WTC11 (cell line): ENCODE measurements at regions not wholly inside any gene's neighbourhood (a gene's known extent, or its start where the extent isn't known, plus 50 kb on each side); places are given as distances from the start of the nearest gene placed in this dataset.

Experiments
- ATAC-seq: fragments of 200-7000 bp; cut with Tn5 transposase; 2 replicates; pipeline ENCODE4 v1.10.0; 2021; ENCODE audit warnings: mild to moderate bottlenecking, moderate library complexity
- CTCF ChIA-PET: fragments of 300-600 bp; sonication (Branson Sonifier 250); formaldehyde crosslinking; loops from one replicate; lab custom pipeline; 2021; ENCODE audit warnings: antibody characterized with exemption; lab: Charles Lee
- POLR2A ChIA-PET: fragments of 350-600 bp; sonication (Branson Sonifier 250); formaldehyde crosslinking; loops from one replicate; lab custom pipeline; 2021; ENCODE audit warnings: antibody characterized with exemption; lab: Charles Lee
- DNase-seq: peaks from one replicate; pipeline ENCODE4 v3.0.0; 2021; ENCODE audit warnings: low spot score
- H3K27ac Mint-ChIP-seq: 2 replicates; pipeline ENCODE4 v1.8.0; 2021; ENCODE audit warnings: mixed read lengths
- H3K27me3 Mint-ChIP-seq: 2 replicates; pipeline ENCODE4 v1.8.0; 2021; ENCODE audit warnings: low read depth, mild to moderate bottlenecking, moderate library complexity, mixed read lengths
- H3K36me3 Mint-ChIP-seq: 2 replicates; pipeline ENCODE4 v1.8.0; 2021; ENCODE audit warnings: mixed read lengths
- H3K4me1 Mint-ChIP-seq: 2 replicates; pipeline ENCODE4 v1.8.0; 2022; ENCODE audit warnings: mixed read lengths
- H3K4me3 Mint-ChIP-seq: 2 replicates; pipeline ENCODE4 v1.8.0; 2021; ENCODE audit warnings: mild to moderate bottlenecking, moderate library complexity, mixed read lengths
- H3K9me3 Mint-ChIP-seq: 2 replicates; pipeline ENCODE4 v1.8.0; 2021; ENCODE audit warnings: mixed read lengths
- AFF4 ChIP-seq: sonication (generic); formaldehyde crosslinking; IDR thresholded peaks from 2 replicates; pipeline ENCODE4 v1.8.1; 2023; ENCODE audit warnings: mild to moderate bottlenecking, missing genetic modification reagents, borderline replicate concordance
- ATF6 ChIP-seq: sonication (generic); formaldehyde crosslinking; IDR thresholded peaks from 2 replicates; pipeline ENCODE4 v1.8.1; 2023; ENCODE audit warnings: mild to moderate bottlenecking, missing genetic modification reagents
- FOXK1 ChIP-seq: sonication (generic); formaldehyde crosslinking; IDR thresholded peaks from 2 replicates; pipeline ENCODE4 v1.8.0; 2022; ENCODE audit warnings: mild to moderate bottlenecking, moderate library complexity, missing genetic modification reagents
- GTF2I ChIP-seq: fragments of 250-450 bp; sonication (Bioruptor Pico); conservative IDR thresholded peaks from 2 replicates; pipeline ENCODE4 v1.4.0; 2021; ENCODE audit warnings: mild to moderate bottlenecking
- IRF2 ChIP-seq: sonication (generic); formaldehyde crosslinking; IDR thresholded peaks from 2 replicates; pipeline ENCODE4 v1.8.0; 2022; ENCODE audit warnings: low read depth, missing genetic modification reagents, borderline replicate concordance
- NR2C2 ChIP-seq: sonication (generic); formaldehyde crosslinking; IDR thresholded peaks from 2 replicates; pipeline ENCODE4 v1.8.0; 2022; ENCODE audit warnings: mild to moderate bottlenecking, missing genetic modification reagents
- OVOL2 ChIP-seq: fragments of 250-450 bp; sonication (Bioruptor Pico); IDR thresholded peaks from 2 replicates; pipeline ENCODE4 v1.9.0; 2021; ENCODE audit warnings: mild to moderate bottlenecking, borderline replicate concordance
- PRDM15 ChIP-seq: sonication (generic); formaldehyde crosslinking; IDR thresholded peaks from 2 replicates; pipeline ENCODE4 v1.8.0; 2022; ENCODE audit warnings: missing genetic modification reagents
- SMAD4 ChIP-seq: sonication (generic); formaldehyde crosslinking; IDR thresholded peaks from 2 replicates; pipeline ENCODE4 v1.8.0; 2022; ENCODE audit warnings: mild to moderate bottlenecking, missing genetic modification reagents
- TEAD1 ChIP-seq: sonication (generic); formaldehyde crosslinking; IDR thresholded peaks from 2 replicates; pipeline ENCODE4 v1.8.0; 2022; ENCODE audit warnings: mild to moderate bottlenecking, missing genetic modification reagents
- ZNF138 ChIP-seq: sonication (generic); formaldehyde crosslinking; conservative IDR thresholded peaks from 2 replicates; pipeline ENCODE4 v1.8.1; 2022; ENCODE audit warnings: mild to moderate bottlenecking, moderate library complexity, missing genetic modification reagents
- ZNF396 ChIP-seq: fragments of 250-450 bp; sonication (Bioruptor Pico); IDR thresholded peaks from 2 replicates; pipeline ENCODE4 v1.8.0; 2021; ENCODE audit warnings: mild to moderate bottlenecking, moderate library complexity, borderline replicate concordance
- ZNF423 ChIP-seq: fragments of 250-450 bp; sonication (Bioruptor Pico); IDR thresholded peaks from 2 replicates; pipeline ENCODE4 v2.1.2; 2022; ENCODE audit warnings: mild to moderate bottlenecking, moderate library complexity
- TF ChIP-seq, protein P1 (sequence below): sonication (generic); formaldehyde crosslinking; IDR thresholded peaks from 2 replicates; pipeline ENCODE4 v1.8.0; 2023; ENCODE audit warnings: missing genetic modification reagents, mild to moderate bottlenecking, borderline replicate concordance
- TF ChIP-seq, protein P2 (sequence below): sonication (generic); formaldehyde crosslinking; IDR thresholded peaks from 2 replicates; pipeline ENCODE4 v1.8.1; 2023; ENCODE audit warnings: mild to moderate bottlenecking, missing genetic modification reagents
- TF ChIP-seq, protein P3 (sequence below): sonication (generic); formaldehyde crosslinking; IDR thresholded peaks from 2 replicates; pipeline ENCODE4 v1.8.0; 2022; ENCODE audit warnings: mild to moderate bottlenecking, missing genetic modification reagents
- TF ChIP-seq, protein P4 (sequence below): sonication (generic); formaldehyde crosslinking; IDR thresholded peaks from 2 replicates; pipeline ENCODE4 v1.8.1; 2022; ENCODE audit warnings: missing genetic modification reagents, borderline replicate concordance

- peaks cover 64% of the 10 kb centered on the region for H3K4me1 Mint-ChIP-seq
- H3K9me3 Mint-ChIP-seq, result peaks cover 13% of the 10 kb centered on the region
- ChIA-PET POLR2A (no interaction called here), CTCF (no interaction called here)
- peaks cover 3% of the 10 kb centered on the region; the same call in 1 of the 2 replicates for H3K27me3 Mint-ChIP-seq
- ATAC-seq, result peak; percentile 97
- DNase-seq, result peak; percentile 74
- H3K27ac Mint-ChIP-seq, result peak overlapping the region; percentile 71
- peak overlapping the region; percentile 29 for H3K4me3 Mint-ChIP-seq
- peaks cover 15% of the 10 kb centered on the region for H3K36me3 Mint-ChIP-seq
- TF ChIP-seq TEAD1 (CRISPR knock-in tag) (no peak), AFF4 (CRISPR knock-in tag) (0 out of 2 replicates have a peak, but pooled peaks have one; percentile 34), OVOL2 (CRISPR knock-in tag) (no peak), ZNF423 (CRISPR knock-in tag) (peak; percentile 71), ZNF138 (no peak), GTF2I (CRISPR knock-in tag) (no peak), ZNF396 (CRISPR knock-in tag) (no peak), ATF6 (CRISPR knock-in tag) (no peak), IRF2 (no peak), FOXK1 (CRISPR knock-in tag) (0 out of 2 replicates have a peak, but pooled peaks have one; percentile 53), NR2C2 (CRISPR knock-in tag) (no peak), PRDM15 (CRISPR knock-in tag) (no peak), SMAD4 (no peak)
- TF ChIP-seq, protein P1, sequence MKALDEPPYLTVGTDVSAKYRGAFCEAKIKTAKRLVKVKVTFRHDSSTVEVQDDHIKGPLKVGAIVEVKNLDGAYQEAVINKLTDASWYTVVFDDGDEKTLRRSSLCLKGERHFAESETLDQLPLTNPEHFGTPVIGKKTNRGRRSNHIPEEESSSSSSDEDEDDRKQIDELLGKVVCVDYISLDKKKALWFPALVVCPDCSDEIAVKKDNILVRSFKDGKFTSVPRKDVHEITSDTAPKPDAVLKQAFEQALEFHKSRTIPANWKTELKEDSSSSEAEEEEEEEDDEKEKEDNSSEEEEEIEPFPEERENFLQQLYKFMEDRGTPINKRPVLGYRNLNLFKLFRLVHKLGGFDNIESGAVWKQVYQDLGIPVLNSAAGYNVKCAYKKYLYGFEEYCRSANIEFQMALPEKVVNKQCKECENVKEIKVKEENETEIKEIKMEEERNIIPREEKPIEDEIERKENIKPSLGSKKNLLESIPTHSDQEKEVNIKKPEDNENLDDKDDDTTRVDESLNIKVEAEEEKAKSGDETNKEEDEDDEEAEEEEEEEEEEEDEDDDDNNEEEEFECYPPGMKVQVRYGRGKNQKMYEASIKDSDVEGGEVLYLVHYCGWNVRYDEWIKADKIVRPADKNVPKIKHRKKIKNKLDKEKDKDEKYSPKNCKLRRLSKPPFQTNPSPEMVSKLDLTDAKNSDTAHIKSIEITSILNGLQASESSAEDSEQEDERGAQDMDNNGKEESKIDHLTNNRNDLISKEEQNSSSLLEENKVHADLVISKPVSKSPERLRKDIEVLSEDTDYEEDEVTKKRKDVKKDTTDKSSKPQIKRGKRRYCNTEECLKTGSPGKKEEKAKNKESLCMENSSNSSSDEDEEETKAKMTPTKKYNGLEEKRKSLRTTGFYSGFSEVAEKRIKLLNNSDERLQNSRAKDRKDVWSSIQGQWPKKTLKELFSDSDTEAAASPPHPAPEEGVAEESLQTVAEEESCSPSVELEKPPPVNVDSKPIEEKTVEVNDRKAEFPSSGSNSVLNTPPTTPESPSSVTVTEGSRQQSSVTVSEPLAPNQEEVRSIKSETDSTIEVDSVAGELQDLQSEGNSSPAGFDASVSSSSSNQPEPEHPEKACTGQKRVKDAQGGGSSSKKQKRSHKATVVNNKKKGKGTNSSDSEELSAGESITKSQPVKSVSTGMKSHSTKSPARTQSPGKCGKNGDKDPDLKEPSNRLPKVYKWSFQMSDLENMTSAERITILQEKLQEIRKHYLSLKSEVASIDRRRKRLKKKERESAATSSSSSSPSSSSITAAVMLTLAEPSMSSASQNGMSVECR (CRISPR knock-in tag), result no peak
- TF ChIP-seq, protein P2, sequence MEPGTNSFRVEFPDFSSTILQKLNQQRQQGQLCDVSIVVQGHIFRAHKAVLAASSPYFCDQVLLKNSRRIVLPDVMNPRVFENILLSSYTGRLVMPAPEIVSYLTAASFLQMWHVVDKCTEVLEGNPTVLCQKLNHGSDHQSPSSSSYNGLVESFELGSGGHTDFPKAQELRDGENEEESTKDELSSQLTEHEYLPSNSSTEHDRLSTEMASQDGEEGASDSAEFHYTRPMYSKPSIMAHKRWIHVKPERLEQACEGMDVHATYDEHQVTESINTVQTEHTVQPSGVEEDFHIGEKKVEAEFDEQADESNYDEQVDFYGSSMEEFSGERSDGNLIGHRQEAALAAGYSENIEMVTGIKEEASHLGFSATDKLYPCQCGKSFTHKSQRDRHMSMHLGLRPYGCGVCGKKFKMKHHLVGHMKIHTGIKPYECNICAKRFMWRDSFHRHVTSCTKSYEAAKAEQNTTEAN (CRISPR knock-in tag), result peak; percentile 53; the same call in 1 of the 2 replicates
- TF ChIP-seq, protein P3, sequence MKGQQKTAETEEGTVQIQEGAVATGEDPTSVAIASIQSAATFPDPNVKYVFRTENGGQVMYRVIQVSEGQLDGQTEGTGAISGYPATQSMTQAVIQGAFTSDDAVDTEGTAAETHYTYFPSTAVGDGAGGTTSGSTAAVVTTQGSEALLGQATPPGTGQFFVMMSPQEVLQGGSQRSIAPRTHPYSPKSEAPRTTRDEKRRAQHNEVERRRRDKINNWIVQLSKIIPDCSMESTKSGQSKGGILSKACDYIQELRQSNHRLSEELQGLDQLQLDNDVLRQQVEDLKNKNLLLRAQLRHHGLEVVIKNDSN (CRISPR knock-in tag), result peak; percentile 41; the same call in 1 of the 2 replicates
- TF ChIP-seq, protein P4, sequence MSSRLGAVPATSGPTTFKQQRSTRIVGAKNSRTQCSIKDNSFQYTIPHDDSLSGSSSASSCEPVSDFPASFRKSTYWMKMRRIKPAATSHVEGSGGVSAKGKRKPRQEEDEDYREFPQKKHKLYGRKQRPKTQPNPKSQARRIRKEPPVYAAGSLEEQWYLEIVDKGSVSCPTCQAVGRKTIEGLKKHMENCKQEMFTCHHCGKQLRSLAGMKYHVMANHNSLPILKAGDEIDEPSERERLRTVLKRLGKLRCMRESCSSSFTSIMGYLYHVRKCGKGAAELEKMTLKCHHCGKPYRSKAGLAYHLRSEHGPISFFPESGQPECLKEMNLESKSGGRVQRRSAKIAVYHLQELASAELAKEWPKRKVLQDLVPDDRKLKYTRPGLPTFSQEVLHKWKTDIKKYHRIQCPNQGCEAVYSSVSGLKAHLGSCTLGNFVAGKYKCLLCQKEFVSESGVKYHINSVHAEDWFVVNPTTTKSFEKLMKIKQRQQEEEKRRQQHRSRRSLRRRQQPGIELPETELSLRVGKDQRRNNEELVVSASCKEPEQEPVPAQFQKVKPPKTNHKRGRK (CRISPR knock-in tag), result no peak
Measured at GRCh38 chr7:51949726-51950644, 633.4 kb upstream of the COBL start.
